Mesodermal cell (in vitro differentiated cells): ENCODE measurements at regions not wholly inside any gene's neighbourhood (a gene's known extent, or its start where the extent isn't known, plus 50 kb on each side); places are given as distances from the start of the nearest gene placed in this dataset.
"Not testable (repeated sequence)": the region's sequence is repeated elsewhere in the genome, so short reads cannot be mapped to it uniquely, and the experiment has no call there.

Source experiments
- H3K27ac ChIP-seq: 2 replicates; pipeline ENCODE4 v1.7.0; 2013; ENCODE audit warnings: mild to moderate bottlenecking, low read depth, low read length, moderate library complexity; ENCODE audit not compliant: severe bottlenecking
- H3K36me3 ChIP-seq: 2 replicates; pipeline ENCODE4 v1.7.1; 2013; ENCODE audit warnings: mild to moderate bottlenecking, low read length, moderate library complexity; ENCODE audit not compliant: control insufficient read depth, insufficient read depth
- H3K4me1 ChIP-seq: one replicate; pipeline ENCODE4 v1.7.1; 2013; ENCODE audit warnings: mild to moderate bottlenecking, low read length; ENCODE audit not compliant: insufficient read depth, control insufficient read depth, poor library complexity, severe bottlenecking
- H3K4me3 ChIP-seq: 2 replicates; pipeline ENCODE4 v1.7.0; 2013; ENCODE audit warnings: low read length, control low read depth, mild to moderate bottlenecking; ENCODE audit not compliant: insufficient read depth, poor library complexity, severe bottlenecking; ENCODE audit errors: extremely low read depth
- H3K9me3 ChIP-seq: 2 replicates; pipeline ENCODE4 v1.7.1; 2013; ENCODE audit warnings: mild to moderate bottlenecking, low read length, moderate library complexity; ENCODE audit not compliant: control insufficient read depth
- WGBS, 2 experiments: methylation state at CpG; one replicate each; pipeline ENCODE4 v1.1.5; 2013; ENCODE audit warnings: missing lambda C conversion rate in 2 of 2; ENCODE audit not compliant: insufficient coverage in 2 of 2; 5-methylcytosine and 5-hydroxymethylcytosine counted together

GRCh38 chr21:31418377-31419001, 74.4 kb upstream of the TIAM1 start:
- WGBS, 2 experiments, result 86% methylated on average over 8 to 9 of the region's 9 CpGs
- Histone ChIP-seq H3K9me3 (no peaks in the 10 kb centered on the region), H3K4me1 (no peaks in the 10 kb centered on the region), H3K4me3 (no peak overlapping the region), H3K27ac (no peak overlapping the region), H3K36me3 (no peaks in the 10 kb centered on the region)

DNA sequence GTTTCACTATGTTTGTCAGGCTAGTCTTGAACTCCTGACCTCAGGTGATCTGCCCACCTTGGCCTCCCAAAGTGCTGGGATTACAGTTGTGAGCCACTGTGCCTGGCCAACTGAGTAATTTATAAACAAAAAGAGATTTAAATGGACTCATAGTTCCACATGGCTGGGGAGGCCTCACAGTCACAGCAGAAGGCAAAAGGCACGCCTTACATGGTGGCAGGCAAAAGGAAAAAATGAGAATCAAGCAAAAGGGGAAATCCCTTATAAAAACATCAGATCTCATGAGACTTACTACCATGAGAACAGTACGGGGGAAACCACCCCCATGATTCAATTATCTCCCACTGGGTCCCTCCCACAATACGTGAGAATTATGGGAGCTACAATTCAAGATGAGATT, 73.2 kb upstream of the TIAM1 start:
- H3K4me3 ChIP-seq, H3K27ac ChIP-seq, H3K36me3 ChIP-seq, H3K4me1 ChIP-seq, H3K9me3 ChIP-seq: not testable (repeated sequence)
- 75 to 100% methylated on average over 1 of the region's 3 CpGs for WGBS, 2 experiments

DNA sequence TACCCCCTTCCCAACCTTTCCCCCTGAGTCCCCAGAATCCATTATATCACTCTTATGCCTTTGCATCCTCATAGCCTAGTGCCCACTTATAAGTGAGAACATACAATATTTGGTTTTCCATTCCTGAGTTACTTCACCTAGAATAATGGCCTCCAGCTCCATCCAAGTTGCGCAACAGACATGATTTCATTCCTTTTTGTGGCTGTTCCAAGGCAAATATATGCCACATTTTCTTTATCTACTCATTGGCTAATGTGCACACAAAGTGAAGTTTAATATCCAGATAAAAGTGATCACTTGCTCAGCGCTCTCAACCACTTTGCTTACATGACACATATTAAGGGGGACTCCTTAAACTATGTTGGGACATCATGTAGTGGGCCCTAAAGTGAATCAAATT, 72.4 kb upstream of the TIAM1 start:
- WGBS, 2 experiments, result 94 to 100% methylated on average over 1 to 2 of the region's 2 CpGs
- H3K27ac ChIP-seq, result no peak overlapping the region

DNA sequence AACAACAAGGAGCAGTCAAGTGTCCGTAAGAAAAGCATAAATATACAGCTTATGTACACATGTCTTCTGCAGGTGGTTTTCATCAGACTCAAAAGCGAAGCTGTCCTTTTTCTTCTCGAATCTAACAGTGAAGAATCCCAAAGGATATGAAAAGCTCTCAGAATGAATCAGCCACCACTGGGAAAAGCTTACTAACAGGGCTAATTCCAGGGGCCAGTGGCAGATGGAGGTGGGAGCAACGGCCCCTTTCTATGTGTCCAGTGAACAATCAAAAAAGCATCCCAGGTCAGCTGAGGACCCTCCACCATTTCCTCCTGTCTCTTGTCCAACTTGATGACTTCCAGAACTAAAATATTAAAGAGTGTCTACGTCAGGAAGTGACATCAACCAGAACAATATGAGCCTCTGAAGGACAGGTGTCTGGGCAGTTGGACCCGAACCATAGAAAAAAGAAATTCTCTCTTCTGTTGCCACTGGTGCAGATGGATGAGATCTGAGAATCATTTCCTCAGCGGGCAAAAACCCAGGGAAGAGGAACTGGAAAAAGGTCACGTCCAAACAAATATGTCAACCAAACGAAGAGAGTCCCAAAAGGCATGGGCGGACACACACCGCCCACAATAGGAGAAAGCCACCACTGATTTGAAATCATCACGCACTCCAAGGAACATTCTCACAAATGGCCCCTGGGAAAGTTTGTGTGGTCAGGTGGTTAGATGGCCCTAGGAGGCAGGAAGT, 70.4 kb upstream of the TIAM1 start:
- Histone ChIP-seq H3K4me3 (no peak overlapping the region), H3K27ac (no peak overlapping the region), H3K36me3 (no peaks in the 10 kb centered on the region), H3K9me3 (no peaks in the 10 kb centered on the region), H3K4me1 (no peaks in the 10 kb centered on the region)
- WGBS, 2 experiments, result 89 to 96% methylated on average over 9 to 11 of the region's 12 CpGs

More for the DNA sequence above, 72.4 kb upstream of the TIAM1 start:
- Histone ChIP-seq H3K9me3 (no peaks in the 10 kb centered on the region), H3K4me3 (no peak overlapping the region), H3K4me1 (no peaks in the 10 kb centered on the region), H3K36me3 (no peaks in the 10 kb centered on the region)

GRCh38 chr21:31413698-31414097, 69.6 kb upstream of the TIAM1 start:
- Histone ChIP-seq H3K4me1 (no peaks in the 10 kb centered on the region), H3K36me3 (no peaks in the 10 kb centered on the region), H3K27ac (no peak overlapping the region), H3K4me3 (no peak overlapping the region), H3K9me3 (no peaks in the 10 kb centered on the region)
- WGBS, 2 experiments, result 88 to 95% methylated on average over 8 to 9 of the region's 9 CpGs

- Histone ChIP-seq H3K27ac (no peak overlapping the region), H3K36me3 (no peaks in the 10 kb centered on the region), H3K4me1 (peaks cover 4% of the 10 kb centered on the region), H3K4me3 (no peak overlapping the region), H3K9me3 (no peaks in the 10 kb centered on the region)
- WGBS, 2 experiments, result 85 to 90% methylated on average over 7 of the region's 7 CpGs
Observed at GRCh38 chr21:31410499-31411131, 66.6 kb upstream of the TIAM1 start.

DNA sequence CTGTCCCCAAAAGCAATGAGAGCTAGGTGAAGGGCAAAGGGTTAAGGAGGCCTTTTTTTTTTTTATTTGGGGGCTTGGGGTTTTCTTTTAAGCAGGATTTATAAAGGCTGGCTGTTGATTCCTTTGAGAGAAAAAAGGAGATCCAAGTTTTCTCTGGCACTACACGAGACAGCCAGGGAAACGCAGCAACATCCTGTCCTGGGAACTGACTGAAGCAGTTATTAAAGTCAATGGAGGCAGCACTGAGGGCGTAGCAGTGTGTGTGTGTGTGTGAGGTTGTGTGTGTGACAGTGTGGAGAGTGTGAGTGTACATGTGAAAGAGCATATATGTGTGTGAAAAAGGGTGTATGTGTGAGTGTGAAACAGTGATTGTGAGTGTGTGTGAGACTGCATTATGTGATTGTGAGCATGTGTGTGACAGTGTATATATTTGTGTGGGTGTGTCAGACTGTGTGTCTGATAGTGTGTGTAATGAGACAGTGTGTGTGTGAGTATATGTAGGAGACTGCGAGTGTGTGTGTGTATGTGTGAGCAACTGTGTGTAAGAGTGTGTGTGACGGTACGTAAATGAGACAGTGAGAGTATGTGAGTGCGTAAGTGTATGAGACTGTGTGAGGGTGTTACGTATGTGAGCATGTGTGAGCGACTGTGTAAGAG, 65.9 kb upstream of the TIAM1 start:
- 90 to 94% methylated on average over 9 of the region's 9 CpGs for WGBS, 2 experiments
- H3K27ac ChIP-seq, result no peak overlapping the region
- no peak overlapping the region for H3K4me3 ChIP-seq
- H3K36me3 ChIP-seq, result no peaks in the 10 kb centered on the region
- H3K4me1 ChIP-seq, result peaks cover 4% of the 10 kb centered on the region
- H3K9me3 ChIP-seq, result no peaks in the 10 kb centered on the region

DNA sequence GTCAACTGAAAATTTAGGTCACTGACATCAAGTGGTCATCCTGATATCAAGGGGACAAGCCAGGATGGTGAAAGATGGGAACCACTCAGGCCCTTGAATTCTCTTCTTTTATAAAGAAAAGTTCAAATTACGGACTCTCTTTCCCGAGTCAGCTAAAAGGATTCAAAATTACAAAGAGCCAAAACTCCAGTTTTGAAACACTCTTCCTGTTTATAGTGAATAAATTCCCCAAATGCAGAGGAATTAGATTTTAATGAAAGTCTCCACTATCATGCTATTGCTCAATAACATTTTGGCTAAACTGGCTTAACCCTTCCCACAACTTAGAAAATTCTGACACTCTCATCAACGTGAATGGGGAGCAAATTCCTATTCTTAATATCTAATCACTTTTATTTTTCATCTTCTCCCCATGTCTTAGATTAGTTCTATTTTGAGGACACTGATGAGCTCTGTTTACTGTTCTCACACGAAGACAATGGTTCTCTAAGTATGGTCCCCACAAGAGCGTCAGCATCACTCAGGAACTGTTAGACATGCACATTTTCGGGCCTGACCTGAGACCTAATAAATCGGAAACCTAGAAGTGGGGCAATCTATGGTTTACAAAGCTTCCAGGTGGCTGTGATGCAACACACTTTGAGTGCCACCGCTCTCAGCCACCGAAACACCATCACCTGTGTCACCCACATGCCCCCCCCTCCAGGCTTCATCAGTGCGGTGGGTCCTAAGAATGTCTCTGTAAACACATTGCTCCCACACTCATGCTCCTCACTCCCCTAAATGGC, 64.4 kb upstream of the TIAM1 start:
- no peak overlapping the region for H3K4me3 ChIP-seq
- peaks cover 9% of the 10 kb centered on the region for H3K4me1 ChIP-seq
- no peaks in the 10 kb centered on the region for H3K9me3 ChIP-seq
- WGBS, 2 experiments, result 90 to 95% methylated on average over 8 of the region's 10 CpGs
- no peak overlapping the region for H3K27ac ChIP-seq
- H3K36me3 ChIP-seq, result no peaks in the 10 kb centered on the region

GRCh38 chr21:31406510-31406909, 62.4 kb upstream of the TIAM1 start:
- Histone ChIP-seq H3K27ac (no peak overlapping the region), H3K36me3 (no peaks in the 10 kb centered on the region), H3K4me1 (peaks cover 9% of the 10 kb centered on the region), H3K4me3 (no peak overlapping the region), H3K9me3 (no peaks in the 10 kb centered on the region)
- 89 to 100% methylated on average over 1 of the region's 2 CpGs for WGBS, 2 experiments

DNA sequence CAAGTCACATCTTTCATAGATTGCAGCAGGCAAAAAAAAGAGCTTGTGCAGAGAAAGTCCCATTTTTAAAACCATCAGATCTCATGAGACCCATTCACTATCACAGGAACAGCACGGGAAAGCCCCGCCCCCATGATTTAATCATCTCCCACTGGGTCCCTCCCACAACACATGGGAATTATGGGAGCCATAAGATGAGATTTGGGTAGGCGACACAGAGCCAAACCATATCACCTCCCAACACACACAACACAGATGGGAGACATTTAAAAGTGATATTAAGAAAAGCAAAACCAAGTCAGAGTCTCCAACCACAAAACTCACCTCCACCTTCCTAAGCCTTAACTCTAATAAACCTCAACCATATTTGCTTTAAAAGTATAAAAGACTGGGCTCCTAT, 61.5 kb upstream of the TIAM1 start:
- WGBS, 2 experiments, result no CpG with 5 or more reads among the region's 3 CpGs

More for the DNA sequence above, 61.5 kb upstream of the TIAM1 start:
- no peaks in the 10 kb centered on the region for H3K36me3 ChIP-seq
- H3K27ac ChIP-seq, result no peak overlapping the region
- H3K9me3 ChIP-seq, result no peaks in the 10 kb centered on the region
- no peak overlapping the region for H3K4me3 ChIP-seq
- peaks cover 9% of the 10 kb centered on the region for H3K4me1 ChIP-seq
